HG02884 (cell line): ENCODE measurements at regions not wholly inside any gene's neighbourhood (a gene's known extent, or its start where the extent isn't known, plus 50 kb on each side); places are given as distances from the start of the nearest gene placed in this dataset.
"Not testable (repeated sequence)": the region's sequence is repeated elsewhere in the genome, so short reads cannot be mapped to it uniquely, and the experiment has no call there.

Experiments used
- ATAC-seq: cut with Tn5 transposase; IDR thresholded peaks from one replicate; pipeline ENCODE4 v1.9.1; 2021; ENCODE audit warnings: mild to moderate bottlenecking, moderate library complexity; ENCODE audit not compliant: unreplicated experiment

GRCh38 chr2:16415861-16416260 lies 249.8 kb downstream of the CYRIA start:
- ATAC-seq, result not testable (repeated sequence)

GRCh38 chr2:16413947-16414346 lies 251.7 kb downstream of the CYRIA start:
- ATAC-seq, result no peak

- no peak for ATAC-seq
Observed at GRCh38 chr2:16413285-16413684, 252.3 kb downstream of the CYRIA start.

- no peak for ATAC-seq
Observed at GRCh38 chr2:16412321-16413030, 253.2 kb downstream of the CYRIA start.

GRCh38 chr2:16411788-16412187 lies 253.8 kb downstream of the CYRIA start:
- no peak for ATAC-seq

- ATAC-seq, result no peak
Observed at GRCh38 chr2:16409849-16410248, 255.8 kb downstream of the CYRIA start.

- ATAC-seq, result no peak
Observed at GRCh38 chr2:16409006-16409390, 256.6 kb downstream of the CYRIA start.

GRCh38 chr2:16408331-16409005 lies 257.2 kb downstream of the CYRIA start:
- ATAC-seq, result no peak

- ATAC-seq, result no peak
Observed at GRCh38 chr2:16407358-16407757, 258.3 kb downstream of the CYRIA start.

- ATAC-seq, result no peak
Observed at GRCh38 chr2:16406496-16407289, 258.9 kb downstream of the CYRIA start.

GRCh38 chr2:16405551-16405950 lies 260.1 kb downstream of the CYRIA start:
- ATAC-seq, result no peak

- no peak for ATAC-seq
Observed at GRCh38 chr2:16404551-16405300, 260.9 kb downstream of the CYRIA start.

GRCh38 chr2:16404146-16404545 lies 261.5 kb downstream of the CYRIA start:
- no peak for ATAC-seq

- ATAC-seq, result no peak
Observed at GRCh38 chr2:16402891-16403290, 262.7 kb downstream of the CYRIA start.

- ATAC-seq, result no peak
Observed at GRCh38 chr2:16401761-16402300, 263.8 kb downstream of the CYRIA start.

GRCh38 chr2:16400127-16400623 lies 265.5 kb downstream of the CYRIA start:
- ATAC-seq, result no peak

GRCh38 chr2:16398486-16399043 lies 267.1 kb downstream of the CYRIA start:
- ATAC-seq, result no peak

- ATAC-seq, result no peak
Observed at GRCh38 chr2:16397681-16398475, 267.8 kb downstream of the CYRIA start.

GRCh38 chr2:16396986-16397385 lies 268.6 kb downstream of the CYRIA start:
- ATAC-seq, result no peak
